ENCODE measurements at regions not wholly inside any gene's neighbourhood (a gene's known extent, or its start where the extent isn't known, plus 50 kb on each side); places are given as distances from the start of the nearest gene placed in this dataset.

DNA sequence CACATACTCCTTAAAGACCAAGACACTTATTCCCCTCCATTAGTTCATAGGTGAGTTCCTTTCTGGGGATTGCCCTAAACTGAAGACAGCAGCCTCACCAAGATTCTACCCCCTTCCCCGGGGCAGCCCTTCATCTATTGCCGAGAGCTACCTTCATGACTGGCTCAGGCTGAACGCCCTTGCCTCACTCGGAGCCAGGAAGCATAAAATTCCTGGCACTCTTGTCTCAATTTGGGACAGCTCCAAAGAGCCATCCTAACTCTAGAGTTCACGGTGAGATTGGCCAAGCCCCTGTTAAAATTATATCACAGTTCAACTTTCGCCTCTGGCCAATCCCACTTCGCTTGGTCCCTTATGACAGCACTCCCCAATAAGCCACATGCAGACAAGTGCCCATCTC is 113.0 kb upstream of the PROX1 start:
- TF ChIP-seq SUZ12 (IDR thresholded peaks at IDR 0.05; ENCODE audit: extremely low read depth, insufficient read depth, insufficient read length): no peak
- no peaks in the 10 kb centered on the region for H3K27me3 ChIP-seq (ENCODE audit: insufficient read depth, insufficient read length)
- H3K4me3 ChIP-seq (ENCODE audit: insufficient read length, low read depth): no peak overlapping the region
- DNase-seq (ENCODE audit: low read depth, low spot score): no peak
- H3K9ac ChIP-seq (ENCODE audit: insufficient read length, low read depth): no peak overlapping the region
- H3K36me3 ChIP-seq (ENCODE audit: insufficient read depth, insufficient read length, low read length): no peaks in the 10 kb centered on the region
- no peaks in the 10 kb centered on the region for H3K9me3 ChIP-seq (ENCODE audit: insufficient read depth, low read length)
- no peaks in the 10 kb centered on the region for H3K4me1 ChIP-seq (ENCODE audit: insufficient read depth, insufficient read length)

DNA sequence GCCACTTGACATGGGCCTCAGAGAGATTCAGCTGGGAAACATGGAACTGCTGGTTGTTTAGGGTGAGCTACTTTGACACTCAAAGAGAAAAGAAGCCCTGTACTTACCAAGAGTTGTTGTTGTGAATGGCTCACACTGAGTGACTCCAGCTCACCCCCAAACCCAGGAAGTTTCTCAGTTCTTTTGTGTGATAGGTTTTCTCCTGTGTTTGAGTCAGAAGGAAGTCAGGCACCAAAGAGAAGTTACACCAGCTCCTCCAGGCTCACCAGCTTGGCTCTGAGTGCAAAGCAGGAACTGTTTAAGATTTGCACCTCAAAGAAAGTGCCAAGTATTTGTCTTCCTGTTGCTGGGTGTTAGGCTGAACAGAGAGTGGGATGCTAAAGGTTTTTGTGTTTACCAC is 111.2 kb upstream of the PROX1 start:
- H3K9ac ChIP-seq (ENCODE audit: insufficient read length, low read depth): no peak overlapping the region
- peak; percentile 32 for DNase-seq (ENCODE audit: low read depth, low spot score)
- no peak for TF ChIP-seq ZNF274 (IDR thresholded peaks at IDR 0.05; ENCODE audit: low read depth, low read length)
- TF ChIP-seq YY1 (IDR thresholded peaks at IDR 0.05; ENCODE audit: insufficient read depth, insufficient read length): no peak
- no peak for TF ChIP-seq SUZ12 (IDR thresholded peaks at IDR 0.05; ENCODE audit: extremely low read depth, insufficient read depth, insufficient read length)
- H3K4me1 ChIP-seq (ENCODE audit: insufficient read depth, insufficient read length): no peaks in the 10 kb centered on the region
- H3K9me3 ChIP-seq (ENCODE audit: insufficient read depth, low read length): no peaks in the 10 kb centered on the region
- no peak overlapping the region for H3K4me3 ChIP-seq (ENCODE audit: insufficient read length, low read depth)
- no peaks in the 10 kb centered on the region for H3K27me3 ChIP-seq (ENCODE audit: insufficient read depth, insufficient read length)
- no peaks in the 10 kb centered on the region for H3K36me3 ChIP-seq (ENCODE audit: insufficient read depth, insufficient read length, low read length)

DNA sequence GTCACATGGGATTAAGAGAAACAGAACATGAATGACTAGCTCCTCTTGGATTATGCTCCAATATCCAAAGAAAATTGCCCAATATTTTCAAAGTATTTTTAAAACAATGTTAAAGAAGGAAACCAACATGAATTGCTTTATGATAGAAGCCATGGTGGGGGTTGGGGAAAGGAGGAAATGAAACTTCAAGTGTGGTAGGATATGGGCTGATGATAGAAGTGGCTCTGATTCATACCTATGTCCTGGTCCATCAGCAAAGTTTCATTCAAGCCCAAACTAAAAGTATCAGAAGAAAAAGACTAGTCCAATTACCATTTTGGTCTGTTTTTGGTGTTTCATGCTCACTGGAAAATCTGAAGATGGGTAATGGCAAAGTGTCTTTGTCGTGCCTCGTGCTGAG is 104.2 kb upstream of the PROX1 start:
- no peak for DNase-seq (ENCODE audit: low read depth, low spot score)
- no peaks in the 10 kb centered on the region for H3K9me3 ChIP-seq (ENCODE audit: insufficient read depth, low read length)

DNA sequence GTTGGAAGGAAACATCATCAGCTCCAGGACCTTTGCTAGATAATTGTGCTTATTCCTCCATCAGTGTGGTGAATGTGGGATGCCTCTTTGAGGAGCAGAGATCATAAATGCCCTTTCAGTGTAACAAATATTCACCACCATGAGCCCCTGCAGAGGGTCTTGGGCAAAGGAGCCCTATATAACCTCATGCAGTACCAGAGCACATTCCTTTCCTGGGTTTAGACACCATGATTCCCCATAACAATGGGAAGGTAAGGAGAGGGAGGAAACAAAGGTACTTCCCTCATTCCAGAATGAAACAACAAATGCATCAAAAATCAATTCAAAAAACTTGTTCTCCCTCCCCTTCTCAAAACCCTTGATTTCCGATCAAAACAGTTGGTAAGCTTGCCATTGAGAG is 103.4 kb upstream of the PROX1 start:
- TF ChIP-seq ZNF274 (IDR thresholded peaks at IDR 0.05; ENCODE audit: low read depth, low read length) (no peak), SUZ12 (IDR thresholded peaks at IDR 0.05; ENCODE audit: extremely low read depth, insufficient read depth, insufficient read length) (no peak), YY1 (IDR thresholded peaks at IDR 0.05; ENCODE audit: insufficient read depth, insufficient read length) (no peak)
- no peaks in the 10 kb centered on the region for H3K36me3 ChIP-seq (ENCODE audit: insufficient read depth, insufficient read length, low read length)
- H3K9ac ChIP-seq (ENCODE audit: insufficient read length, low read depth): no peak overlapping the region

More for the DNA sequence above, 104.2 kb upstream of the PROX1 start:
- no peak overlapping the region for H3K9ac ChIP-seq (ENCODE audit: insufficient read length, low read depth)
- no peak overlapping the region for H3K4me3 ChIP-seq (ENCODE audit: insufficient read length, low read depth)
- no peaks in the 10 kb centered on the region for H3K27me3 ChIP-seq (ENCODE audit: insufficient read depth, insufficient read length)
- no peaks in the 10 kb centered on the region for H3K4me1 ChIP-seq (ENCODE audit: insufficient read depth, insufficient read length)
- TF ChIP-seq SUZ12 (IDR thresholded peaks at IDR 0.05; ENCODE audit: extremely low read depth, insufficient read depth, insufficient read length) (no peak), ZNF274 (IDR thresholded peaks at IDR 0.05; ENCODE audit: low read depth, low read length) (no peak), YY1 (IDR thresholded peaks at IDR 0.05; ENCODE audit: insufficient read depth, insufficient read length) (no peak)
- H3K36me3 ChIP-seq (ENCODE audit: insufficient read depth, insufficient read length, low read length): no peaks in the 10 kb centered on the region

DNA sequence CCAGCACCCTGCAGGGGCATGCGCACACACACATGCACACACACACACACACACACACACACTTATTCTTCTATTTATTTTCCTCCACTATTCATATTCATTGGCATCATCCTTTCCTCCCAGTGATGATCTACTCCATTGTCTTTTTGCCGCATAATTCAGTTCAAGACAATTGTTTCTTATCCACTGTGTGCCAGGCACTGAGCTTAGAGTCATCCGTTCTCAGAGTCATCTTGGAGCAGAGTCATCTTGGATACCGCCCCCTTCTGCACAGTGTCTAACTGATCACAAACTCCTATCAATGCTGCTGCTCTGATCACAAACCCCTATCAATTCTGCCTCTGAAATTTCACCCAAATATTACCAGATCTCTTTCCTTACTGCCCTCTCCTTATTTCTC is 102.8 kb upstream of the PROX1 start:
- no peaks in the 10 kb centered on the region for H3K4me1 ChIP-seq (ENCODE audit: insufficient read depth, insufficient read length)
- no peaks in the 10 kb centered on the region for H3K27me3 ChIP-seq (ENCODE audit: insufficient read depth, insufficient read length)
- no peak overlapping the region for H3K4me3 ChIP-seq (ENCODE audit: insufficient read length, low read depth)
- DNase-seq (ENCODE audit: low read depth, low spot score): no peak
- H3K36me3 ChIP-seq (ENCODE audit: insufficient read depth, insufficient read length, low read length): no peaks in the 10 kb centered on the region
- TF ChIP-seq ZNF274 (IDR thresholded peaks at IDR 0.05; ENCODE audit: low read depth, low read length) (no peak), YY1 (IDR thresholded peaks at IDR 0.05; ENCODE audit: insufficient read depth, insufficient read length) (no peak), SUZ12 (IDR thresholded peaks at IDR 0.05; ENCODE audit: extremely low read depth, insufficient read depth, insufficient read length) (no peak)
- H3K9ac ChIP-seq (ENCODE audit: insufficient read length, low read depth): no peak overlapping the region
- no peaks in the 10 kb centered on the region for H3K9me3 ChIP-seq (ENCODE audit: insufficient read depth, low read length)

More for the DNA sequence above, 103.4 kb upstream of the PROX1 start:
- H3K27me3 ChIP-seq (ENCODE audit: insufficient read depth, insufficient read length): no peaks in the 10 kb centered on the region
- H3K4me1 ChIP-seq (ENCODE audit: insufficient read depth, insufficient read length): no peaks in the 10 kb centered on the region
- no peak overlapping the region for H3K4me3 ChIP-seq (ENCODE audit: insufficient read length, low read depth)
- H3K9me3 ChIP-seq (ENCODE audit: insufficient read depth, low read length): no peaks in the 10 kb centered on the region
- DNase-seq (ENCODE audit: low read depth, low spot score): no peak

DNA sequence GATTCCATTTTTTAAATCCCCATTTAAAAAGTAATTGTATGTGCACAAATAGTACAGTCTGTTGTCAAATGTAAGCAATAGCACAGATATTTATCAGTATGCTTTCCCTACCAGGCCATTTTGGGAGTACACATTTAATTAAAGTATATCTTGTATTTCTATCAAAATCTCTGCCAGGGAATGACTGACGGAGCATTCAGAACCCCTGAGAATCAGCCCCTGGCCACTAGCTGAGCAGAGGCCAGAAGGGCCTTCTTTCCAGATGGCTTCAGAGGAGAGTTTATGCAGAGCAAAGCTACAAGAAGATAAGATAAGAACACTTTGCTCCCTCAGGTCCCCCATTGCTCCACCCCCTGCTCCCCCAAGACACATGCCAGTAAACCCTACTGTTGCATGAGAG is 99.9 kb upstream of the PROX1 start:
- Histone ChIP-seq H3K9ac (ENCODE audit: insufficient read length, low read depth) (no peak overlapping the region), H3K4me3 (ENCODE audit: insufficient read length, low read depth) (no peak overlapping the region), H3K9me3 (ENCODE audit: insufficient read depth, low read length) (no peaks in the 10 kb centered on the region), H3K27me3 (ENCODE audit: insufficient read depth, insufficient read length) (no peaks in the 10 kb centered on the region), H3K36me3 (ENCODE audit: insufficient read depth, insufficient read length, low read length) (no peaks in the 10 kb centered on the region), H3K4me1 (ENCODE audit: insufficient read depth, insufficient read length) (no peaks in the 10 kb centered on the region)
- TF ChIP-seq ZNF274 (IDR thresholded peaks at IDR 0.05; ENCODE audit: low read depth, low read length) (no peak), SUZ12 (IDR thresholded peaks at IDR 0.05; ENCODE audit: extremely low read depth, insufficient read depth, insufficient read length) (no peak), YY1 (IDR thresholded peaks at IDR 0.05; ENCODE audit: insufficient read depth, insufficient read length) (no peak)
- DNase-seq (ENCODE audit: low read depth, low spot score): no peak

DNA sequence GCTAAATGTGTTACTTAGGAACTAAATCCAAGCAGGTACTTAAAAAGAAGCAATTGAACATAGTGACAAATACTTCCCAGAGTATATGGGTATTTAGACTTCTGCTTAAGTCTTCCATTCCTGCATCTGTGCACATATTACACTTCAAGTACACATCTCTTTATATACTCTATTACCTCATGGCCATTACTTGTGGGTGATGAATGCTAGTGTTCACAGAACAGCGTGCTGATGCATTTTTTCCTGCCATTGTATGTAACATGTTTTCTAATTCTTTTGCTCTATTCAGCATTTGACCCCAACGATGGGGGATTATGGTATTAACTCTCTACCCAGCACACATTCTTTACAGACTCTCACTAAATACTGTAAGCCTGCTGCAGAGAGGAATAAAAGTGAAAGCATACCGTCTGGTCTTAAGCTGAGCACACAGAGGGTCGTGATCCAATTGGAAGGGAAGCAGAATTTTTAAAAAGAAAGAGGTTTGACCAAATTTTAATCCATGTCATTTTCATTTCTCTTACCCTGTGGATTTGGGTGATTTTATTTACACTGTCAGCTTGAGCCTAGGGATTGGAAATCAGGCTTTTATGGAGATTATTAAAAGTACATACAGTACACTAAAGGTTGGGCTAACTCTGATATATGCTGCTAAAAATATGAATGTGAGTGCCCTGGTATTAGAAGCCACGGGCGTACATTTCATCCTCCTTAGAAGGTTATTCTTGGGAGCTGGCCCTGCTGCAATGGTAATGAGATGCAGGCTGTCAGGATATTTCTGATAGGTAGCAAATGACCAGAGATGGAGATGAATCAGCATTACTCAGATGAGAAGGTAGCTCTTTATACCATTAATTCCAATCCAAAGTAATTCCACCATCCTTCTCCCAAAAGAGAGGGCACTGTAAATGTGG is 95.5 kb upstream of the PROX1 start:
- H3K36me3 ChIP-seq (ENCODE audit: insufficient read depth, insufficient read length, low read length): no peaks in the 10 kb centered on the region
- H3K4me3 ChIP-seq (ENCODE audit: insufficient read length, low read depth): no peak overlapping the region
- H3K9me3 ChIP-seq (ENCODE audit: insufficient read depth, low read length): no peaks in the 10 kb centered on the region
- DNase-seq (ENCODE audit: low read depth, low spot score): no peak
- TF ChIP-seq ZNF274 (IDR thresholded peaks at IDR 0.05; ENCODE audit: low read depth, low read length): no peak
- no peak for TF ChIP-seq SUZ12 (IDR thresholded peaks at IDR 0.05; ENCODE audit: extremely low read depth, insufficient read depth, insufficient read length)
- no peak for TF ChIP-seq YY1 (IDR thresholded peaks at IDR 0.05; ENCODE audit: insufficient read depth, insufficient read length)
- no peak overlapping the region for H3K9ac ChIP-seq (ENCODE audit: insufficient read length, low read depth)
- H3K27me3 ChIP-seq (ENCODE audit: insufficient read depth, insufficient read length): no peaks in the 10 kb centered on the region
- no peaks in the 10 kb centered on the region for H3K4me1 ChIP-seq (ENCODE audit: insufficient read depth, insufficient read length)
